LNCAP (cell line): ENCODE measurements at regions not wholly inside any gene's neighbourhood (a gene's known extent, or its start where the extent isn't known, plus 50 kb on each side); places are given as distances from the start of the nearest gene placed in this dataset.

Experiments
- TF ChIP-seq, protein P1 (sequence below): fragments of 450-650 bp; IDR thresholded peaks from 2 replicates; pipeline ENCODE4 v1.5.1; 2017; ENCODE audit warnings: mild to moderate bottlenecking

DNA sequence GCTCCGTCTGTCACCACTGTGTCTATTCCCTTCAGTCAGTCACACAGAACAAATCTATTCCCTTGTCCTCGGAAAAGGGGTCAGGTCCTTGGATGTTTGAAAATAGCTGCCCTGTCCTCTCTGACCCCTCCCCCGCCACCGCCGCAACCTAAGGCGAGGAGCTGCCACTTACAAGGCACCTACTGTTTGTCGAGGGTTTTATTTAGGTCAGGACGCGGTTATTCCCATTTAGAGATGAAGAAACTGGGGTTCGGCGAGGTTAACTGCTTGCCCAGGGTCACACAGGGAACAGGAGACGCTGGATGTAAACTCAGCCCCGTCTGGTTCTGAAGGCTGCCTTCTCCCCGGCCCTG is 1468.1 kb downstream of the BRD1 start:
- TF ChIP-seq, protein P1, sequence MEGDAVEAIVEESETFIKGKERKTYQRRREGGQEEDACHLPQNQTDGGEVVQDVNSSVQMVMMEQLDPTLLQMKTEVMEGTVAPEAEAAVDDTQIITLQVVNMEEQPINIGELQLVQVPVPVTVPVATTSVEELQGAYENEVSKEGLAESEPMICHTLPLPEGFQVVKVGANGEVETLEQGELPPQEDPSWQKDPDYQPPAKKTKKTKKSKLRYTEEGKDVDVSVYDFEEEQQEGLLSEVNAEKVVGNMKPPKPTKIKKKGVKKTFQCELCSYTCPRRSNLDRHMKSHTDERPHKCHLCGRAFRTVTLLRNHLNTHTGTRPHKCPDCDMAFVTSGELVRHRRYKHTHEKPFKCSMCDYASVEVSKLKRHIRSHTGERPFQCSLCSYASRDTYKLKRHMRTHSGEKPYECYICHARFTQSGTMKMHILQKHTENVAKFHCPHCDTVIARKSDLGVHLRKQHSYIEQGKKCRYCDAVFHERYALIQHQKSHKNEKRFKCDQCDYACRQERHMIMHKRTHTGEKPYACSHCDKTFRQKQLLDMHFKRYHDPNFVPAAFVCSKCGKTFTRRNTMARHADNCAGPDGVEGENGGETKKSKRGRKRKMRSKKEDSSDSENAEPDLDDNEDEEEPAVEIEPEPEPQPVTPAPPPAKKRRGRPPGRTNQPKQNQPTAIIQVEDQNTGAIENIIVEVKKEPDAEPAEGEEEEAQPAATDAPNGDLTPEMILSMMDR, result no peak

DNA sequence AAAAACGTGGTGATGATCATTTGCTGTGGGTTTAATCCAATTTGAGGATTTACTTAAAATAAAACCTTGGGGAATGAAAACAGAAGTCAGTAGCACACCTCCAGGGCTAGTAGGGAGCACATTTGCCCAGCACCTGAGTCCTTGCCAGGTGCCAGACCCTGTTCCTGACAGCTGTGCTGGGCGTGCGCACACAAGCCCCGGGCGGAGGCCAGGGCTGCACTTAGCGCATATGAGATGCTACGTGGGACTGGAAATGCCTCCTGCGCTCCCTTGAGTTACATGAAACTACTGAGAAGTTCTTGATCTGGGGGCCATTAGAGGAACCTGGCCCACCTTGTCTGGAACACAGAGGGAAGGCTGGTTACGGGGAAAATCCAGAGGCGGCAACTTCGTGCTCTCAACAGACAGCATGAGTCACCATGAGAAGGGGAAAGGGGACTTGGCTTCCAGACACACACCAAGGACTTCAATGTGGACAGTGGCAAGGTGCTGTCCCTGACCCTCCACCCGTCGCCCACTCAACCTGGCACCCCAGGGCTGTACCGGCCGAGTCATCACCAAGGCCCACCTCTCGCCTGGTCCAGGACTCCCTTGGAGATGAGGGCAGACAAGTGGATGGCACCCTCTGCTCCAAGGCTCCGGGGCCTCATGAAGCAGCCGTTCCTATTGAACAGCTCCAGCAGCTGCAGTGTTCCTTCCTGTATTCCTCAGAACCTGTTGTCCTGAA is 1468.6 kb downstream of the BRD1 start:
- TF ChIP-seq, protein P1, result no peak

DNA sequence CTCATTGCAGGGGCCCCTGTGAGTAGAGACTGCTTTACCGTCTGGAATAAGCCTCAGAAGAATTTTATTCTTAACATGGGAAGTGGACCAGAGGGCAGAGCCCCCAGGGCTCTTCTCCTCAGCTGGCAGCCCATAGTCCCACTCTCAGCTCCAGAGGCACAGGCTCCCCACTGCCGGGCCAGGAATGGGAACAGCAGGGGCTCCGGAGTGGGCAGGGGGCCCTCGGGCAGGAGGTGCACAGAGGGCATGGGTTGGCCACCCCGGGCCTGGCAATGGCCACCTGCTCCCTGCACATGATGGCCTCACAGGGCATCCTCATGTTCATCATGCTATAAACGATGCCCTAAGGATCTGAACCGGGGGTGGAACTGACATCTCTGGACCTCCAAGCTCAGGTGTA is 1469.7 kb downstream of the BRD1 start:
- TF ChIP-seq, protein P1, result no peak

DNA sequence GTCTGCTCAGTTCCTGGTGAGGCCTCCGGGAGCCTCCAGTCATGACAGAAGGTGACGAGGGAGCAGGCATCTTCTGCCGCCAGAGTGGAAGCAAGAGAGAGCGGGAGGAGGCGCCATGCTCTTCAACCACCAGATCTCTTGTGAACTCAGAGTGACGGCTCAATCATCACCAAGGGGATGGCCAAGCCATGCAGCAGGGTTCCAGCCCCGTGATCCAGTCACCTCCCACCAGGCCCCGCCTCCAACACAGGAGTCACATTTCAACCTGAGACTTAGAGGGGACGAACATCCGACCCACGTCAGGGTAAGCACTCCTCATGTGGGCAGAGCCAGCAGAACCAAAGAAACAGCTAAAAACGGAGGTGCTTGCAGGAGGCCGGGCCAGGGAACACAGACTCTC is 1470.5 kb downstream of the BRD1 start:
- TF ChIP-seq, protein P1, result no peak

DNA sequence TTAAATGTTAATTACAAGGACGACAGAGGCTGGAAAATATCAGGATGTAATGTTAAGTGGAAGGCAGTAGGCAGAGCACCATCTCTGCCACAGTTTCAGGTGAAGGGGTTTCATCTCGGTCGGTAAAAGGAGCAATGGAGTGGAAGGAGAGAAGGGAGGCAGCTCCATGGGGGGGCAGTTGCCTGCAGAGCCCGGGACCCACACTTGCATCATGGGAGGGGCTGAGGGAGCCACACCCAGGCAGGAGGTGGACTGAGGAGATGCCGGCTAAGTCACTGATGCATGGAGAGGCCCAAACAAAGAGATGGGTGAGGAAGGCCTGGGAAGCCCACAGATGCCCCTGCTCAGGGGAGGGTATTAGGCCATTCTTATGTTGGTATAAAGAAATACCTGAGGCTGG is 1470.9 kb downstream of the BRD1 start:
- TF ChIP-seq, protein P1, result no peak

DNA sequence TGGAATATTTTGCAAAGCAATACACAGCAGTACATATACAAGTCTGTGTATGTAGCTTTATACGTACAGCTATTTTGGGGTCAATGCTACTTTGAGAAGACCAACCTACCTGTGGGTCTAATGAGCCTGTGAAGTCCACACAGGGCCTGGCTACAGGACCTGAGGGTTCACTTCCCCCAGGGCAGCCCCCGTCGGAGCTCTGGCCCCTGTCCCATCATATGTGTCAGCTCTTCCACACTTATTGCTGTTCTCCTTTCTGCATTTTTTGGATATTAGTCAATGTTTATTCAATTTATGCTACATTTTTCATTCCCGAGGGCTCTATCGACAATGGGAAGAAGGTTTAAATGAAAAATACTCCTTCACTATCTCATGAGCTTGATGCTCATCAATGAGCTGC is 1473.6 kb downstream of the BRD1 start:
- TF ChIP-seq, protein P1, result no peak

DNA sequence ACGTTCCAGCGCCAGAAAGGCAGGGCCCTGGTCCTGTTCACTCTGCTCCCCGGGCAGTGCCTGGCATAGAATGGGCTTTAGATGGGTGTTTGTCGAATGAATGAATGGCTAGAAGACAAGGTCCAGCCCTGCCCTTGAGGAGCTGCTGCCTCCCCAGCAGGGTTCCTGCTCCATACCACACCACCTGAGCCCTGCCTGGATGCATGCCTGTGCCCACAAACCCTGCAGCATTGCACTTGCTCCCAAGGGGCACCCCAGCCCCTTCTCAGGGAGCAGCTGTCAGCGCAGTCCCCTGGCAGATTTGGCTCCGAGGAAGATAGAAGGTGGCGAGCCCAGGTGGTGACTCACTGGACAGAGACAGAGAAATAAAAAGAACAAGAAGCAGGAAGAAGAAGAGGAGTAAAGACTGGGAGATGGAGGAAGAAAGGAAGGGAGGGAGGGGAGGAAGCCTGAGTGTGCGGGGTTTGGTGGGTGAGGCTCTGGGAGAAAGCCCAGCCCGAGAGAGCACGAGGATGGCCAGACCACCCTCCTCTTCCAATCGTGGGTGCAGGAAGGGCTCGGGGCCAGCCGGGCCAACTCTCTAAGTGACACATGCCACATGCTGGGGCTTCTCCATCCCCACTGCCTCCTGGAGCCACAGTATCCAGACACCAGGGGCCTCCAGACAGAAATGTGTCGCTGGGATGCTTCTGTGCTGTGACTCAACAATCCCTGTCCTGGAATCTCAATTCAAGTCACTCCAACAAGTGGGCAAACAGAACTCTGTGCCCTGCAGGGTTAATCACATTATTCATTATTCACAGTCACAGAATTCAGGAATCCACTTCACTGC is 1474.3 kb downstream of the BRD1 start:
- TF ChIP-seq, protein P1, result no peak
